Right atrium auricular region (tissue), 2 donors: ENCODE measurements at regions not wholly inside any gene's neighbourhood (a gene's known extent, or its start where the extent isn't known, plus 50 kb on each side); places are given as distances from the start of the nearest gene placed in this dataset.

Experiments used
- DNase-seq: peaks from one replicate; pipeline ENCODE4 v3.0.0-alpha.2; 2019; ENCODE audit warnings: low spot score
- H3K27ac ChIP-seq, 2 donors: fragments of 200-600 bp; sonication (generic); 1 replicate in 1 of 2; 2 replicates in 1 of 2; pipeline ENCODE4 v1.5.1; 2016 to 2019
- H3K27me3 ChIP-seq, 2 donors: fragments of 200-600 bp; sonication (generic); one replicate each; pipeline versions ENCODE4 v1.5.1 to v1.6.0; 2017 to 2019
- H3K36me3 ChIP-seq: fragments of 200-600 bp; sonication (generic); one replicate; pipeline ENCODE4 v1.5.1; 2016
- H3K4me1 ChIP-seq, 2 donors: fragments of 200-600 bp; sonication (generic); one replicate each; pipeline versions ENCODE4 v1.5.1 to v1.6.0; 2017 to 2019
- H3K4me3 ChIP-seq, 2 donors: fragments of 200-600 bp; sonication (generic); 1 replicate in 1 of 2; 2 replicates in 1 of 2; pipeline ENCODE4 v1.5.1; 2017 to 2019; ENCODE audit warnings: mild to moderate bottlenecking in 1 of 2, moderate library complexity in 1 of 2
- H3K9me3 ChIP-seq, 2 donors: fragments of 200-600 bp; sonication (generic); one replicate each; pipeline ENCODE4 v1.5.1; 2019
- TF ChIP-seq, protein P1 (sequence below), 2 donors: fragments of 200-600 bp; sonication (generic); IDR thresholded peaks; one replicate each; pipeline ENCODE4 v1.5.1; 2019; ENCODE audit warnings: antibody characterized with exemption in 2 of 2

- no peak overlapping the region for H3K4me3 ChIP-seq
- no peaks in the 10 kb centered on the region for H3K36me3 ChIP-seq
- peaks cover 0 to 6% of the 10 kb centered on the region in 2 donors for H3K9me3 ChIP-seq
- TF ChIP-seq, protein P1, sequence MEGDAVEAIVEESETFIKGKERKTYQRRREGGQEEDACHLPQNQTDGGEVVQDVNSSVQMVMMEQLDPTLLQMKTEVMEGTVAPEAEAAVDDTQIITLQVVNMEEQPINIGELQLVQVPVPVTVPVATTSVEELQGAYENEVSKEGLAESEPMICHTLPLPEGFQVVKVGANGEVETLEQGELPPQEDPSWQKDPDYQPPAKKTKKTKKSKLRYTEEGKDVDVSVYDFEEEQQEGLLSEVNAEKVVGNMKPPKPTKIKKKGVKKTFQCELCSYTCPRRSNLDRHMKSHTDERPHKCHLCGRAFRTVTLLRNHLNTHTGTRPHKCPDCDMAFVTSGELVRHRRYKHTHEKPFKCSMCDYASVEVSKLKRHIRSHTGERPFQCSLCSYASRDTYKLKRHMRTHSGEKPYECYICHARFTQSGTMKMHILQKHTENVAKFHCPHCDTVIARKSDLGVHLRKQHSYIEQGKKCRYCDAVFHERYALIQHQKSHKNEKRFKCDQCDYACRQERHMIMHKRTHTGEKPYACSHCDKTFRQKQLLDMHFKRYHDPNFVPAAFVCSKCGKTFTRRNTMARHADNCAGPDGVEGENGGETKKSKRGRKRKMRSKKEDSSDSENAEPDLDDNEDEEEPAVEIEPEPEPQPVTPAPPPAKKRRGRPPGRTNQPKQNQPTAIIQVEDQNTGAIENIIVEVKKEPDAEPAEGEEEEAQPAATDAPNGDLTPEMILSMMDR (IDR thresholded peaks at IDR 0.05): no peak
- no peak overlapping the region for H3K27ac ChIP-seq
- H3K4me1 ChIP-seq: no peaks in the 10 kb centered on the region
- no peak for DNase-seq
- H3K27me3 ChIP-seq: no peaks in the 10 kb centered on the region
These were observed 77.9 kb upstream of the SLC7A11 start for GRCh38 chr4:138320030-138320429.

DNA sequence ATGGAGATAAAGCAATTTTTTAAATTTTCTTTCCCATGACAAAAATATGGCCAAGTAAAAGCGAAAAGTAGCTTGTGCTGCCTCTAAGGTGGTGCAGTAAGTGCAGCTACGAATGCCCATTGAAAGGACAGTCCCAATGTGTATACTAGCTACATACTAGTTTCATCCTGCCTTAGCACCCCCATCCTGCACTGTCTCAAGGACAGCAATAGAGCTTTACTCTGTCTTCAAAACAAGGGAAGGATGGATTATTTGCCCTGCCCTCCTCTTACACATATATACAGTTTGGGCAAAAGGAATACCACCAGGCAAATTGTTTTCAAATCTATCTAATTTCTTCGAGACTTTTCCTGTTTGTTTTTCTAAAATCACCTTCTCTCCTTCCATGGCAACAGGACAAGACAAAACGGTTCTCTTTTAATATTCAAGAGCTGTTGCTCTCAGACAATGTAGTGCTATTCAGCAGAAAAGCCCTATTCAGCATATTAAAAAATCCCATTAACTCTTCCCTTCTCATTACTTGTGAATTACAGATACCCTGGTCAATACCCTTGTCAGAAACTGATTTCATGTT, 75.1 kb upstream of the SLC7A11 start:
- Histone ChIP-seq H3K9me3 (peaks cover 0 to 6% of the 10 kb centered on the region in 2 donors), H3K4me1 (no peaks in the 10 kb centered on the region), H3K36me3 (no peaks in the 10 kb centered on the region), H3K27me3 (no peaks in the 10 kb centered on the region), H3K27ac (no peak overlapping the region), H3K4me3 (no peak overlapping the region)
- TF ChIP-seq, protein P1 (IDR thresholded peaks at IDR 0.05): no peak
- no peak for DNase-seq

DNA sequence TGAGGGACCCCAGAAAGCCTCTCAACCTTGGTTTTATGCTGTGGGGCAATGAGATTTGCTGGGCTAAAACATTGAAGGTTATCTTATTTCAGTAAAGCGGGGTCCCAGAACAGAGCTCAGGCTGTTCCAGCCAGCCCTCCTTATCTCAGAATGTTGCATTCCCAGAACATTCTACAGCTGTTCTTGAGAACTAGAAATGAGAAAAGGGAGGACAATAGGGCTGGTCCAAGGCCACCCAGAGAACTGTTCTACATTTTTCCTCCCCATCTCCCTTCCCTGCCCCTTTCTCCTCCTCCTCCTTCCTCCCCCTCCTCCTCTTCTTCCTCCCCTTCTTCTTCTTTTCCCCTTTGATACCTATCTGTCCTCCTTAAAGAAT, 70.4 kb upstream of the SLC7A11 start:
- H3K27ac ChIP-seq: no peak overlapping the region
- no peaks in the 10 kb centered on the region for H3K27me3 ChIP-seq
- peaks cover 0 to 6% of the 10 kb centered on the region in 2 donors for H3K9me3 ChIP-seq
- peaks cover 0 to 3% of the 10 kb centered on the region in 2 donors for H3K4me1 ChIP-seq
- TF ChIP-seq, protein P1 (IDR thresholded peaks at IDR 0.05): no peak
- no peak overlapping the region for H3K4me3 ChIP-seq
- no peaks in the 10 kb centered on the region for H3K36me3 ChIP-seq
- DNase-seq: no peak

- H3K4me1 ChIP-seq: peaks cover 0 to 3% of the 10 kb centered on the region in 2 donors
- no peak overlapping the region for H3K27ac ChIP-seq
- no peak for DNase-seq
- no peak overlapping the region for H3K4me3 ChIP-seq
- TF ChIP-seq, protein P1 (IDR thresholded peaks at IDR 0.05): no peak
- no peaks in the 10 kb centered on the region for H3K36me3 ChIP-seq
- peaks cover 0 to 6% of the 10 kb centered on the region in 2 donors for H3K9me3 ChIP-seq
- H3K27me3 ChIP-seq: no peaks in the 10 kb centered on the region
These were observed 69.8 kb upstream of the SLC7A11 start for GRCh38 chr4:138311771-138312535.

GRCh38 chr4:138310991-138311390, 68.8 kb upstream of the SLC7A11 start:
- Histone ChIP-seq H3K9me3 (peaks cover 0 to 6% of the 10 kb centered on the region in 2 donors), H3K27me3 (no peaks in the 10 kb centered on the region), H3K4me1 (peaks cover 0 to 3% of the 10 kb centered on the region in 2 donors), H3K27ac (no peak overlapping the region), H3K36me3 (no peaks in the 10 kb centered on the region), H3K4me3 (no peak overlapping the region)
- DNase-seq: no peak
- TF ChIP-seq, protein P1 (IDR thresholded peaks at IDR 0.05): no peak
